ENCODE measurements at regions not wholly inside any gene's neighbourhood (a gene's known extent, or its start where the extent isn't known, plus 50 kb on each side); places are given as distances from the start of the nearest gene placed in this dataset.
A peak's percentile ranks its signal among the peaks of the same experiment; 100 is the strongest.

DNA sequence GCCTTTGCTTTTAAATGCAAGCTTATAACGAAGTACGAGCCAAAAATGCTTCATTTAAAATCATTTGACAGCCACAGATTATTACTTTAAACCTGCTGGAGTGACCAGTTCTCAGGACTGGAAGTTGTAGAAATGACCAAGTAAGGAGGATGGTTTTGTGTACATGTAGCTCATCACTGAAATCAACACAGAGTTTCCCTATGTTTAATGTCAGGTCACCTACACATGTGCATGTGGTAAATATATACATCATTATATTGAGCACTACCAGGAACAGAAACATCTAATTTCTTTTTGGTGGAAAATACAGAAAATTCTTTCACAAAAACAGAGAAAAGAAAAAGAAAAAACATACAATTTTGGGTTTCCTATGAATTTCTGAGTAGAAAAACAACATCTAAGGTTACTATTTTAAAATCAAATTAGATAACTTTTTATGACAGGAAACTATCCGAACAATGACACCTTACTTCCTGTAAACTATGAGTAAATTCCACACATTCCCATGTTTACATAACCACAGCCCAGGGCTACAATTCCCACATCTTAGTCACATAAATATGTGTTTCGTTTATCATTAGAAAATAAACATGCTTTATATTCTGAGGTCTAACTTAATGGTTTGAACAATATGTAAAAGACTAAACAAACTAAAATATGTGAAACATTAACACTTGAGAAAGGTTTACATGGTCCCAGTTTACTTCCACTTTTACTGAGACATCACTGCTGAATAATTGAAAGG, 73.6 kb downstream of the ZNF281 start:
- ATAC-seq: peak in 1 of 4 donors; percentile 60
- Histone ChIP-seq H3K27me3 (no peaks in the 10 kb centered on the region), H3K4me3 (no peak overlapping the region), H3K36me3 (no peaks in the 10 kb centered on the region), H3K9me3 (no peaks in the 10 kb centered on the region), H3K27ac (no peak overlapping the region), H3K4me1 (no peaks in the 10 kb centered on the region)
- intact Hi-C loops (cut with DNase I): no loop called here
- WGBS (ENCODE audit: insufficient coverage, low coverage, low lambda C conversion rate, missing lambda C conversion rate): 75% methylated on average over 4 of the region's 4 CpGs
- no peak for TF ChIP-seq POLR2A (IDR thresholded peaks at IDR 0.05)
- no peak for TF ChIP-seq CTCF (IDR thresholded peaks at IDR 0.05)
- no peak for DNase-seq

- intact Hi-C loops (cut with DNase I): no loop called here
- 82% methylated on average over 2 of the region's 2 CpGs for WGBS (ENCODE audit: insufficient coverage, low coverage, low lambda C conversion rate, missing lambda C conversion rate)
Observed at GRCh38 chr1:200334661-200335256, 75.1 kb downstream of the ZNF281 start.

DNA sequence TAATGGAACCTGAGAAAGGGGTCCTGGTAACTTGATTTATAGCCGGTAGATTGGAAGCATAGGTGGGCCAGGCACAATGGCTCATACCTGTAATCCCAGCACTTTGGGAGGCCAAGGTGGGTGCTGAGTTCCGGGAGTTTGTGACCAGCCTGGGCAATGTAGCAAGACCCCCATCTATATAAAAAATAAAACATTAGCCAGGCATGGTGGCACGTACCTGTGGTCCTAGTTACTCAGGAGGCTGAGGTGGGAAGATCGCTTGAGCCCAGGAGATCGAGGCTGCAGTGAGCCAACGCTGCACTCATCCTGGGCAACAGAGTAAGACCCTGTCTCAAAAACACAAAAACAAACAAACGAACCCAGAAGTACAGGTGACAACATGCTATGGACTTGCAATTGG, 76.5 kb downstream of the ZNF281 start:
- Histone ChIP-seq H3K27ac (no peak overlapping the region), H3K4me3 (no peak overlapping the region), H3K4me1 (no peaks in the 10 kb centered on the region), H3K27me3 (no peaks in the 10 kb centered on the region), H3K9me3 (no peaks in the 10 kb centered on the region), H3K36me3 (no peaks in the 10 kb centered on the region)
- 100% methylated on average over 3 of the region's 7 CpGs for WGBS (ENCODE audit: insufficient coverage, low coverage, low lambda C conversion rate, missing lambda C conversion rate)
- no peak for TF ChIP-seq POLR2A (IDR thresholded peaks at IDR 0.05)
- TF ChIP-seq CTCF (IDR thresholded peaks at IDR 0.05): no peak
- DNase-seq (no peak), ATAC-seq (no peak)
- intact Hi-C loops (cut with DNase I): no loop called here

More at GRCh38 chr1:200334661-200335256, 75.1 kb downstream of the ZNF281 start:
- Histone ChIP-seq H3K27ac (no peak overlapping the region), H3K9me3 (no peaks in the 10 kb centered on the region), H3K4me3 (no peak overlapping the region), H3K36me3 (no peaks in the 10 kb centered on the region), H3K27me3 (no peaks in the 10 kb centered on the region), H3K4me1 (no peaks in the 10 kb centered on the region)
- no peak for TF ChIP-seq POLR2A (IDR thresholded peaks at IDR 0.05)
- TF ChIP-seq CTCF (IDR thresholded peaks at IDR 0.05): no peak
- peak in 1 of 4 donors; percentile 29 for ATAC-seq
- DNase-seq: no peak

DNA sequence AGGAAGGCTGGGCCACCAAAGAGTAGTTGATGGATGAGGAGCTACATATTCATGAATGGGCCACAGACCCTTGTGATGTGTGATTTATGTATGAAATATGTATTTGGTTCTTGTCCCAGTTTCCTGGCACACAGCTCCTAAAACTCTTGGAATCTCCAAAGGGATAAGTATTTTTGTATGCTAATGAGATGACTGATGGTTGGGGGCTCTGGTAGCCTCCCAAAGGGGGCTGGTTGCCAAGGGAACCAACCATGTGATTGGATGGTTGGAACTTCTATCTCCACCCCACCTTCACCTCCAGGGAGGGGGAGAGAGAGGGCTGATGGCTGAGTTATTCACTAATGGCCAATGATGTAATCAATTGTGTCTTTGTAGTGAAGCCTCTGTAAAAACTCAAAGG, 77.1 kb downstream of the ZNF281 start:
- no peak for DNase-seq
- intact Hi-C loops (cut with DNase I): no loop called here
- Histone ChIP-seq H3K4me3 (no peak overlapping the region), H3K4me1 (no peaks in the 10 kb centered on the region), H3K27ac (no peak overlapping the region), H3K9me3 (no peaks in the 10 kb centered on the region), H3K36me3 (no peaks in the 10 kb centered on the region), H3K27me3 (no peaks in the 10 kb centered on the region)
- TF ChIP-seq POLR2A (IDR thresholded peaks at IDR 0.05) (no peak), CTCF (IDR thresholded peaks at IDR 0.05) (no peak)
- no peak for ATAC-seq

Data from right lobe of liver (tissue), 6 donors.